ENCODE measurements at regions not wholly inside any gene's neighbourhood (a gene's known extent, or its start where the extent isn't known, plus 50 kb on each side); places are given as distances from the start of the nearest gene placed in this dataset.

DNA sequence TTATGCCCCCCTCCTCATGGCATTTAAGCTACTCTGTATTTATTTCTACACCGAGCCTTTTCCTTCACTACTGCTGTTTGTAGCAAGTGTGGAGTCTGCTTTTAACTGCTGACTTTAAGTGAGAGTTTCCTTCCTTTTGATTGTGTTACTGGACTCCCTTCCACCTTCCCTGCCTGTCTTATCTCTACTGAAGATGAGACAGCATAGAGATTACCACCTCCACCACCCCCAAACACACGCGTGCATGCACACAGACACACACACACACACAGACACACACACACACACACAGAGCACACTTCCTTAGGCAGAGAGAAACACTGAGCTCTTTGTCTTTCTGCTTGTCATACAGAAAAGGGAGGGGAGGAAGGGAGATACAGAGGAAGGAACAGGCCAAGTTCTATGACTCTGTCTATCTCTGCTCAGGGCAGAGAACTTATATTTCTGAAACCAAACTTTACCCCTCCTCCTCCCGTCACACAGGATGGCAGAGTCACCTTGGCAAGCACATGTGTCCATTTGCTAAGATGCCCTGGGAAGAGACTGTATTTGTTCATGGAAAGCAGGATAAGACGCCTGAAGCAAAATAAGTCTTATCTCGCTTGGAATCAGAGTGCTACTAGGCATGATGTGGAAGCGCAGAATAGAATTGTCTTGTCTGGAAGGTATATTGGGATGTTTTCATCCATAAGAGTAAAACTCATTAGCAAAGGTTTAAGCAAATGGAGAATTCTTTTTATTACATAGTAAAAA, 81.8 kb upstream of the CAV2 start:
- DNase-seq (ENCODE audit: low spot score, unreplicated experiment), result no peak
- H3K4me3 Mint-ChIP-seq (ENCODE audit: low read depth), result no peak overlapping the region
- TF ChIP-seq, protein P1, sequence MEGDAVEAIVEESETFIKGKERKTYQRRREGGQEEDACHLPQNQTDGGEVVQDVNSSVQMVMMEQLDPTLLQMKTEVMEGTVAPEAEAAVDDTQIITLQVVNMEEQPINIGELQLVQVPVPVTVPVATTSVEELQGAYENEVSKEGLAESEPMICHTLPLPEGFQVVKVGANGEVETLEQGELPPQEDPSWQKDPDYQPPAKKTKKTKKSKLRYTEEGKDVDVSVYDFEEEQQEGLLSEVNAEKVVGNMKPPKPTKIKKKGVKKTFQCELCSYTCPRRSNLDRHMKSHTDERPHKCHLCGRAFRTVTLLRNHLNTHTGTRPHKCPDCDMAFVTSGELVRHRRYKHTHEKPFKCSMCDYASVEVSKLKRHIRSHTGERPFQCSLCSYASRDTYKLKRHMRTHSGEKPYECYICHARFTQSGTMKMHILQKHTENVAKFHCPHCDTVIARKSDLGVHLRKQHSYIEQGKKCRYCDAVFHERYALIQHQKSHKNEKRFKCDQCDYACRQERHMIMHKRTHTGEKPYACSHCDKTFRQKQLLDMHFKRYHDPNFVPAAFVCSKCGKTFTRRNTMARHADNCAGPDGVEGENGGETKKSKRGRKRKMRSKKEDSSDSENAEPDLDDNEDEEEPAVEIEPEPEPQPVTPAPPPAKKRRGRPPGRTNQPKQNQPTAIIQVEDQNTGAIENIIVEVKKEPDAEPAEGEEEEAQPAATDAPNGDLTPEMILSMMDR (IDR thresholded peaks at IDR 0.05; ENCODE audit: unreplicated experiment), result no peak
- no peaks in the 10 kb centered on the region for H3K9me3 Mint-ChIP-seq (ENCODE audit: low read depth)
- H3K36me3 Mint-ChIP-seq (ENCODE audit: insufficient read depth), result no peaks in the 10 kb centered on the region
- no peak overlapping the region for H3K27ac Mint-ChIP-seq
- H3K4me1 Mint-ChIP-seq (ENCODE audit: low read depth), result peaks cover 20% of the 10 kb centered on the region
- no peaks in the 10 kb centered on the region for H3K27me3 Mint-ChIP-seq

DNA sequence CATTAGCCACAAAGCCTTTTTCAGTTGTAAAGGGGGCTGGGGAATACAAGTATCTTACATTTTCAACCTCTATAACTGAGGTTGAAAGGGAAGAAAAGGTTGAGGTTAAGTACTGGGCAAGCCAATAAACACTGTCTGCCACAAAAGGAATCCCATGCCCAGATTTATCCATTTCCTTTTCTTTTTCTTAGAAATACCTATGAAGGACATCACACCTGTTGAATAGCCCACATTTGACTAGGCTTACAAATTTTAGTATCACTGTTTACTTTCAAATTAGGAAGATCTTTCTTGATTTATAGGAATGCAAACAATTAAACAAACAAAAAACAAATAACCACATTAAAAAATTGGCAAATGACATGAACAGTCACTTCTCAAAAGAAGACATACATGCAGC, 81.0 kb upstream of the CAV2 start:
- no peaks in the 10 kb centered on the region for H3K27me3 Mint-ChIP-seq
- TF ChIP-seq, protein P1 (IDR thresholded peaks at IDR 0.05; ENCODE audit: unreplicated experiment), result no peak
- no peaks in the 10 kb centered on the region for H3K36me3 Mint-ChIP-seq (ENCODE audit: insufficient read depth)
- H3K27ac Mint-ChIP-seq, result no peak overlapping the region
- H3K4me1 Mint-ChIP-seq (ENCODE audit: low read depth), result peaks cover 22% of the 10 kb centered on the region
- no peak for DNase-seq (ENCODE audit: low spot score, unreplicated experiment)
- H3K4me3 Mint-ChIP-seq (ENCODE audit: low read depth), result no peak overlapping the region
- H3K9me3 Mint-ChIP-seq (ENCODE audit: low read depth), result no peaks in the 10 kb centered on the region

DNA sequence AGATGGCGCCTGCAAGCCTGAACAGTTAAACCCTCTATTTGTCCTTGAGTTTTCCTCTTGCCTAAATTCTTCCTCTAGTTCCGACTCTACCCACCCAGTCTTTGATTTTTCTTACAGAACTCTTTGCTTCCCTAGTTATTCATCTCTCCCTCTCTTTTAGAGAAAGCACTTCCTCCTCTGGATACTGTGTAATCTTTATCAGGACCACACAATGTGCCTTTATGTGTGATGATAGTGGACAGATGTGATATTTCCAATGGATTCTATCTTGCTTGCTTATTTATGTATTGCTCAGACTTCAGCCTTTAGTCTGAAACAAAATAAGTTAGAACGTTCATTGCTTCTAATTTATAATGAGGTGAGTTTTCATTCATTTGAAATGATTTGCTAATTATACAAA, 79.5 kb upstream of the CAV2 start:
- Mint-ChIP-seq H3K4me3 (ENCODE audit: low read depth) (no peak overlapping the region), H3K9me3 (ENCODE audit: low read depth) (no peaks in the 10 kb centered on the region), H3K36me3 (ENCODE audit: insufficient read depth) (no peaks in the 10 kb centered on the region), H3K4me1 (ENCODE audit: low read depth) (peaks cover 22% of the 10 kb centered on the region), H3K27ac (no peak overlapping the region), H3K27me3 (no peaks in the 10 kb centered on the region)
- no peak for DNase-seq (ENCODE audit: low spot score, unreplicated experiment)
- TF ChIP-seq, protein P1 (IDR thresholded peaks at IDR 0.05; ENCODE audit: unreplicated experiment), result no peak

DNA sequence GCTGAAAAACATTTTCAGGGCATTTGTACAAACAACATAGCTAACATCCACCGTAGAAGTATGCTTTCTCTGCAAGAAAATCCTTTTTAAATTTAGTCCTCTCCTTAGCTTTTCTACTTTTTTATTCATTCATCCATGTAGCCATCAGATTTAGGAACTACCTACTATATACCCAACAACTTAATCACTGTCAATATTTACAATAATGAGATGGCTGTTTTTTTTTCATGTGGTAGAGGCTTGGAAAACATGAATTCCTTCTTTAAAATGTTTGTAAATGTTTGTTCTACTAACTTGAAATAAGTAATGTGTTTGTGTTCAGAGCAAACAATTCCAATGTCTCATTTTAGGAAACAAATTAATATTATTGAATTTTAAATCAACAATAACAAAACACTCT, 78.2 kb upstream of the CAV2 start:
- H3K27me3 Mint-ChIP-seq, result no peaks in the 10 kb centered on the region
- DNase-seq (ENCODE audit: low spot score, unreplicated experiment), result no peak
- H3K36me3 Mint-ChIP-seq (ENCODE audit: insufficient read depth), result no peaks in the 10 kb centered on the region
- H3K4me1 Mint-ChIP-seq (ENCODE audit: low read depth), result peaks cover 22% of the 10 kb centered on the region
- TF ChIP-seq, protein P1 (IDR thresholded peaks at IDR 0.05; ENCODE audit: unreplicated experiment), result no peak
- no peak overlapping the region for H3K27ac Mint-ChIP-seq
- H3K4me3 Mint-ChIP-seq (ENCODE audit: low read depth), result no peak overlapping the region
- no peaks in the 10 kb centered on the region for H3K9me3 Mint-ChIP-seq (ENCODE audit: low read depth)

DNA sequence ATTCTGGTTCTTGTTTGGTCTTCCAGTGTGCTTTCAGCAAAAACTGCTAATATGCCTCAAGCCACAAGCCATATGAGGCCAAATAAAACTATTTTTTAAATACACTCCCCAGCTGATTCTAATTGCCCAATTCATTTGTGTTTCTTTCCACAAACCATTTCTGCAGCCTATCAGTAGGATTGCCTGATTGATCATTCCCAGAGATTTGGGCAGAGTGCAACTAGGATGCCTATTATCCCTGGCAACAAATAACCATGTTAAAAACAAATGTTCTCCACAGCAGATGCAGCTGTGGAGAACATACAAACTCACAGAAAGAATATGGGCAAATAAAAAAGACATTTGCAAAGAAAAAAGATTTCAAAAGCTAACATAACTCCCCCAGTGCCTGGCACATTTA, 76.9 kb upstream of the CAV2 start:
- DNase-seq (ENCODE audit: low spot score, unreplicated experiment), result no peak
- Mint-ChIP-seq H3K27me3 (no peaks in the 10 kb centered on the region), H3K27ac (no peak overlapping the region), H3K4me3 (ENCODE audit: low read depth) (no peak overlapping the region), H3K36me3 (ENCODE audit: insufficient read depth) (no peaks in the 10 kb centered on the region), H3K4me1 (ENCODE audit: low read depth) (peaks cover 18% of the 10 kb centered on the region), H3K9me3 (ENCODE audit: low read depth) (no peaks in the 10 kb centered on the region)
- TF ChIP-seq, protein P1 (IDR thresholded peaks at IDR 0.05; ENCODE audit: unreplicated experiment), result no peak
